ENCODE measurements at regions not wholly inside any gene's neighbourhood (a gene's known extent, or its start where the extent isn't known, plus 50 kb on each side); places are given as distances from the start of the nearest gene placed in this dataset.

DNA sequence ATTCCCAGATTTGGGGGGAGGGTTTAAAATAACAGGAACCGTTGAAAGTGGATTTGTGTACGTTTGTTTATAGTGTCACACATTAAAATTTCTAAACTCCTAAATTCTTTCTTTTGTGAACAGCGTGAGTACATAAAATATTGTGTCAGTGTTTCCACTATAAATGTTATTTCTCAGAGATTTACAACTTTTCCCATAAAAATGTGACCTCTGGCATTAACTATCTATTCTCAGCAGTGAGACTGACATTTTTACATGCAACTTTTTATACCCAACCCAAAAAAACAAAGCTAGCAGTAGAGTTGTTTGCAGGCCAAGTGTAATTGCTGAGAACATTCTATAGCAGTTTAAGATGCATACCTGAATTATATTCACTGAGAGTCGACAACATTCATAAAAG, 757.0 kb upstream of the ADAMTS16 start:
- Histone ChIP-seq H2AFZ (no peak overlapping the region), H3K4me1 (no peaks in the 10 kb centered on the region), H3K79me2 (no peaks in the 10 kb centered on the region), H3K27ac (no peak overlapping the region), H3K9me3 (ENCODE audit: control insufficient read depth, low read length) (no peaks in the 10 kb centered on the region), H3K4me2 (ENCODE audit: low read length) (no peak overlapping the region), H3K27me3 (ENCODE audit: control insufficient read depth, insufficient read depth, low read length) (no peaks in the 10 kb centered on the region), H3K36me3 (ENCODE audit: control insufficient read depth, insufficient read depth, low read length) (no peaks in the 10 kb centered on the region), H3K4me3 (ENCODE audit: low read depth, low read length) (no peak overlapping the region), H3K9ac (no peak overlapping the region)
- TF ChIP-seq, protein P1, sequence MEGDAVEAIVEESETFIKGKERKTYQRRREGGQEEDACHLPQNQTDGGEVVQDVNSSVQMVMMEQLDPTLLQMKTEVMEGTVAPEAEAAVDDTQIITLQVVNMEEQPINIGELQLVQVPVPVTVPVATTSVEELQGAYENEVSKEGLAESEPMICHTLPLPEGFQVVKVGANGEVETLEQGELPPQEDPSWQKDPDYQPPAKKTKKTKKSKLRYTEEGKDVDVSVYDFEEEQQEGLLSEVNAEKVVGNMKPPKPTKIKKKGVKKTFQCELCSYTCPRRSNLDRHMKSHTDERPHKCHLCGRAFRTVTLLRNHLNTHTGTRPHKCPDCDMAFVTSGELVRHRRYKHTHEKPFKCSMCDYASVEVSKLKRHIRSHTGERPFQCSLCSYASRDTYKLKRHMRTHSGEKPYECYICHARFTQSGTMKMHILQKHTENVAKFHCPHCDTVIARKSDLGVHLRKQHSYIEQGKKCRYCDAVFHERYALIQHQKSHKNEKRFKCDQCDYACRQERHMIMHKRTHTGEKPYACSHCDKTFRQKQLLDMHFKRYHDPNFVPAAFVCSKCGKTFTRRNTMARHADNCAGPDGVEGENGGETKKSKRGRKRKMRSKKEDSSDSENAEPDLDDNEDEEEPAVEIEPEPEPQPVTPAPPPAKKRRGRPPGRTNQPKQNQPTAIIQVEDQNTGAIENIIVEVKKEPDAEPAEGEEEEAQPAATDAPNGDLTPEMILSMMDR (IDR thresholded peaks at IDR 0.05), result no peak

DNA sequence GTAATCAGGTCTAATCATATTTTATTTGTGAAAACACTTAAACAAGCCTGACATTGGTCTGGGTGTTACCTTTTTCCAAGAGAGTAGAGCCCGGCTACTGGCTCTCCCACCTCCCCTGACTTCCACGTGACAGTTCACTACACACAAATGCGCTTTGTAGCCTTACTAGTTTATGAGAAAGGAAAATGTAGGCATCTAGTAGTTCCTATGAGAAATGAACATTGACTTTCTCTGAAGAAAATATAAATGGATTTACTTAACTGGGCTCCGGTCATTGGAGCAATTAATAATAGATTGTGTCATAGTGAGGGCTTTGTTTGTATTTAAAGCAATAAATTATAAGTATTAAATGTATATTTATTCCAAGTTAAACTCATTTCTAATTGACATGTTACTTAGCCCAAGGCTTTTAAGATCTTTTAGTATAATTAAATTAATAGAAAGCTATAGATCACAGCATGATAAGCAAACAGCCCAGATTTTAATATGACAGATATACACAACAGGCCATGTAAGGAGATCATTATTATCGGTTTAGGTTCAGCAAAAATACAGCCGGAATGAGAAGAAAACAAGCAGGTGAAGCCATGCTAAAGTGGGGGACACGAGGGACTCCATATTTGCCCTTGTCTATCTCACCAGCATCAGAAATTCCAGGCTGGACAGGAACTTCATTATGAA, 756.5 kb upstream of the ADAMTS16 start:
- Histone ChIP-seq H3K4me1 (no peaks in the 10 kb centered on the region), H3K9ac (no peak overlapping the region), H3K27me3 (ENCODE audit: control insufficient read depth, insufficient read depth, low read length) (no peaks in the 10 kb centered on the region), H3K4me3 (ENCODE audit: low read depth, low read length) (no peak overlapping the region), H3K79me2 (no peaks in the 10 kb centered on the region), H3K27ac (no peak overlapping the region), H3K4me2 (ENCODE audit: low read length) (no peak overlapping the region), H2AFZ (no peak overlapping the region), H3K36me3 (ENCODE audit: control insufficient read depth, insufficient read depth, low read length) (no peaks in the 10 kb centered on the region), H3K9me3 (ENCODE audit: control insufficient read depth, low read length) (no peaks in the 10 kb centered on the region)
- TF ChIP-seq, protein P1 (IDR thresholded peaks at IDR 0.05), result no peak

- TF ChIP-seq, protein P1 (IDR thresholded peaks at IDR 0.05), result no peak
Measured at GRCh38 chr5:4384649-4385048, 755.5 kb upstream of the ADAMTS16 start.

DNA sequence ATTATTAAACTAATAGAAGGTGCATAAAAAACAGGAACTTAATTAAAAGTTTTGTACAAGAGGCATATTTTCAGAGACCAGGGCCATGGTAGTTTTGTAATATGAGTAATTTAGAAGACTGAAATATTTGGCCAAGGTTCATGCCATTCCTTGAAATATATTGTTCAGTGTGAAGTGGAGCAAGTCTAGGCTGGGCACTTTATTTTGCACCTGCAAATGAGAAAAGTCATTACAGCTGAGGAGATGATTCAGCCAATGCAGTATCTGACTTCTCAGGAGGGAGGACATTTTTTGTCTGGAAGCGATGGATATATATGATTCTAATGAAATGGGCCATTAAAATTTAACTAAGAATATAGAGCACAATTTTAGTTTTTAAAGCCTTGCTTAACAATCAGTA, 754.0 kb upstream of the ADAMTS16 start:
- Histone ChIP-seq H3K4me3 (ENCODE audit: low read depth, low read length) (no peak overlapping the region), H3K4me2 (ENCODE audit: low read length) (no peak overlapping the region), H3K79me2 (no peaks in the 10 kb centered on the region), H3K9me3 (ENCODE audit: control insufficient read depth, low read length) (no peaks in the 10 kb centered on the region), H3K4me1 (no peaks in the 10 kb centered on the region), H3K36me3 (ENCODE audit: control insufficient read depth, insufficient read depth, low read length) (no peaks in the 10 kb centered on the region), H3K27ac (no peak overlapping the region), H3K9ac (no peak overlapping the region), H2AFZ (no peak overlapping the region), H3K27me3 (ENCODE audit: control insufficient read depth, insufficient read depth, low read length) (no peaks in the 10 kb centered on the region)
- TF ChIP-seq, protein P1 (IDR thresholded peaks at IDR 0.05), result no peak

More at GRCh38 chr5:4384649-4385048, 755.5 kb upstream of the ADAMTS16 start:
- no peaks in the 10 kb centered on the region for H3K4me1 ChIP-seq
- H3K4me3 ChIP-seq (ENCODE audit: low read depth, low read length), result no peak overlapping the region
- no peaks in the 10 kb centered on the region for H3K27me3 ChIP-seq (ENCODE audit: control insufficient read depth, insufficient read depth, low read length)
- H2AFZ ChIP-seq, result no peak overlapping the region
- no peaks in the 10 kb centered on the region for H3K9me3 ChIP-seq (ENCODE audit: control insufficient read depth, low read length)
- H3K79me2 ChIP-seq, result no peaks in the 10 kb centered on the region
- no peak overlapping the region for H3K4me2 ChIP-seq (ENCODE audit: low read length)
- no peak overlapping the region for H3K9ac ChIP-seq
- no peaks in the 10 kb centered on the region for H3K36me3 ChIP-seq (ENCODE audit: control insufficient read depth, insufficient read depth, low read length)
- H3K27ac ChIP-seq, result no peak overlapping the region

- H3K9ac ChIP-seq, result no peak overlapping the region
- H3K36me3 ChIP-seq (ENCODE audit: control insufficient read depth, insufficient read depth, low read length), result no peaks in the 10 kb centered on the region
- no peak overlapping the region for H3K4me3 ChIP-seq (ENCODE audit: low read depth, low read length)
- no peaks in the 10 kb centered on the region for H3K9me3 ChIP-seq (ENCODE audit: control insufficient read depth, low read length)
- H2AFZ ChIP-seq, result no peak overlapping the region
- TF ChIP-seq, protein P1 (IDR thresholded peaks at IDR 0.05), result no peak
- no peak overlapping the region for H3K4me2 ChIP-seq (ENCODE audit: low read length)
- H3K4me1 ChIP-seq, result no peaks in the 10 kb centered on the region
- H3K27ac ChIP-seq, result no peak overlapping the region
- H3K79me2 ChIP-seq, result no peaks in the 10 kb centered on the region
- H3K27me3 ChIP-seq (ENCODE audit: control insufficient read depth, insufficient read depth, low read length), result no peaks in the 10 kb centered on the region
Measured at GRCh38 chr5:4387290-4387689, 752.8 kb upstream of the ADAMTS16 start.
